ENCODE measurements at regions not wholly inside any gene's neighbourhood (a gene's known extent, or its start where the extent isn't known, plus 50 kb on each side); places are given as distances from the start of the nearest gene placed in this dataset.

- Histone ChIP-seq H2BK20ac (ENCODE audit: low read length) (no peak overlapping the region), H2BK15ac (ENCODE audit: low read length) (no peak overlapping the region), H3K14ac (ENCODE audit: insufficient read length) (no peak overlapping the region), H4K91ac (replicated peaks; ENCODE audit: insufficient read length, low read length) (no peak overlapping the region), H3K4me1 (replicated peaks in 1 of 4; ENCODE audit: control insufficient read depth in 3 of 4, insufficient read depth in 4 of 4, low read length in 3 of 4) (peaks cover 0 to 7% (median 5%) of the 10 kb centered on the region in 4 experiments; a peak in 4 of 7 replicates), H3K36me3 (ENCODE audit: control insufficient read depth in 2 of 4, insufficient read depth in 4 of 4, low read length in 3 of 4) (peaks cover 0 to 35% (median 6%) of the 10 kb centered on the region in 4 experiments; a peak in 4 of 8 replicates), H3K4me3 (ENCODE audit: extremely low read depth in 1 of 4, insufficient read depth in 2 of 4, low read depth in 3 of 4, low read length in 4 of 4) (no peak overlapping the region), H3K56ac (replicated peaks; ENCODE audit: insufficient read length, low read depth, low read length) (no peak overlapping the region), H4K8ac (ENCODE audit: extremely low read depth, insufficient read depth, low read length) (no peak overlapping the region), H2AK5ac (ENCODE audit: low read depth, low read length) (no peak overlapping the region), H2AFZ (ENCODE audit: low read length) (no peak overlapping the region), H3K23me2 (ENCODE audit: low read depth, low read length) (no peaks in the 10 kb centered on the region), H2BK5ac (ENCODE audit: low read depth, low read length) (no peak overlapping the region), H4K20me1 (replicated peaks in 1 of 2; ENCODE audit: control insufficient read depth in 1 of 2, insufficient read depth in 2 of 2, low read length in 2 of 2) (no peaks in the 10 kb centered on the region), H3K9ac (replicated peaks in 1 of 4; ENCODE audit: extremely low read depth in 1 of 4, low read depth in 3 of 4, low read length in 3 of 4) (no peak overlapping the region), H3K18ac (ENCODE audit: extremely low read depth, low read length) (no peak overlapping the region), H3K4me2 (ENCODE audit: insufficient read depth in 1 of 2, low read depth in 2 of 2, low read length in 2 of 2) (no peak overlapping the region), H3K23ac (ENCODE audit: insufficient read length) (no peak overlapping the region), H2BK12ac (ENCODE audit: low read depth, low read length) (no peak overlapping the region), H2BK120ac (replicated peaks; ENCODE audit: low read depth, low read length) (no peak overlapping the region), H3K4ac (replicated peaks; ENCODE audit: insufficient read length, low read depth, low read length) (no peak overlapping the region), H3K27ac (ENCODE audit: low read depth, low read length) (no peak overlapping the region), H3K79me1 (ENCODE audit: low read depth, low read length) (no peaks in the 10 kb centered on the region), H3K79me2 (ENCODE audit: control insufficient read depth in 1 of 2, insufficient read depth in 2 of 2, low read length in 2 of 2) (peaks cover 0 to 22% of the 10 kb centered on the region in 2 experiments; a peak in 1 of 4 replicates), H3K27me3 (replicated peaks in 1 of 4; ENCODE audit: control insufficient read depth in 3 of 4, extremely low read depth in 1 of 4, insufficient read depth in 3 of 4, low read length in 3 of 4) (no peaks in the 10 kb centered on the region), H3K9me3 (ENCODE audit: insufficient read depth in 2 of 2, low read depth in 1 of 2, low read length in 1 of 2) (no peaks in the 10 kb centered on the region; a peak in 1 of 4 replicates), H4K5ac (ENCODE audit: insufficient read length, low read depth, low read length) (no peak overlapping the region)
- DNase-seq (ENCODE audit: low read depth in 1 of 2, low spot score in 2 of 2), result no peak
- TF ChIP-seq KDM1A (IDR thresholded peaks at IDR 0.05; ENCODE audit: borderline replicate concordance, low read length) (no peak), TBP (IDR thresholded peaks at IDR 0.05; ENCODE audit: low read depth, low read length) (no peak), BRCA1 (IDR thresholded peaks at IDR 0.05; ENCODE audit: low read depth, low read length) (no peak), NRF1 (IDR thresholded peaks at IDR 0.05; ENCODE audit: low read depth, low read length) (no peak), POLR2A (IDR thresholded peaks at IDR 0.05; ENCODE audit: control extremely low read depth in 1 of 2, low read depth in 2 of 2, low read length in 2 of 2) (no peak), EP300 (IDR thresholded peaks at IDR 0.05; ENCODE audit: borderline replicate concordance in 1 of 2, low read depth in 2 of 2, low read length in 2 of 2) (no peak), RNF2 (IDR thresholded peaks at IDR 0.05; ENCODE audit: borderline replicate concordance, low read depth, low read length, missing control alignments, poor library complexity, severe bottlenecking) (no peak), TAF1 (IDR thresholded peaks at IDR 0.05; ENCODE audit: low read depth, low read length) (no peak), PHF8 (conservative IDR thresholded peaks at IDR 0.05; ENCODE audit: low read depth, low read length) (no peak), SUZ12 (IDR thresholded peaks at IDR 0.05; ENCODE audit: low read length) (no peak)
- TF ChIP-seq, protein P1, sequence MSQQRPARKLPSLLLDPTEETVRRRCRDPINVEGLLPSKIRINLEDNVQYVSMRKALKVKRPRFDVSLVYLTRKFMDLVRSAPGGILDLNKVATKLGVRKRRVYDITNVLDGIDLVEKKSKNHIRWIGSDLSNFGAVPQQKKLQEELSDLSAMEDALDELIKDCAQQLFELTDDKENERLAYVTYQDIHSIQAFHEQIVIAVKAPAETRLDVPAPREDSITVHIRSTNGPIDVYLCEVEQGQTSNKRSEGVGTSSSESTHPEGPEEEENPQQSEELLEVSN (IDR thresholded peaks at IDR 0.05), result no peak
- CTCF ChIA-PET (ENCODE audit: partially characterized antibody), result no interaction called here
- FAIRE-seq, result peak; percentile 57
- POLR2A ChIA-PET (ENCODE audit: partially characterized antibody), result interaction anchor here (1.2 to 2.0 kb wide), 2 partner anchors 13 to 25 kb away, joined by 3 to 6 read pairs; no protein-coding TSS in a partner anchor
Measured at GRCh38 chrX:113974881-113975280, 609.0 kb upstream of the HTR2C start.
